ENCODE measurements at regions not wholly inside any gene's neighbourhood (a gene's known extent, or its start where the extent isn't known, plus 50 kb on each side); places are given as distances from the start of the nearest gene placed in this dataset.

DNA sequence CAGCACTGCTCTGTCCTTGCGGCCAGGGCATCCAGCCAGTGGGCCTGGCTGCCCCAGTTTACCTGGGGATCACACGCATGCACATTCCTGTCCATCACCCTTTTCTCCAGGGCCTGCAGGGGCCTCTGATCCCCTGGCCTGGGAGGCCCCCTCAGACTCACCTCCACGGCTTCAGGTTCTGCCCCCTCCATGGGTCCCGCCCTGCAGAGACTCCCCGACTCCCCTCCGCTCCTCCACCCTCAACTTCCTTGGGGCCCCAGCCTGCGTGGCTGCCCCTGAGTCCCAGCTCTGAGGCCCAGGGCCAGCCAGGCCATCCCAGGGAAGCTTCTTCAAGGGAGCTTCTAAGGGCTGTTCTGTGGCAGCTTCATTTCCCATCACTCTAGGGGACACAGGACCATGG lies 324.1 kb downstream of the TCERG1L start:
- Histone ChIP-seq H3K9me3 (ENCODE audit: low read depth) (no peaks in the 10 kb centered on the region), H3K4me2 (ENCODE audit: unreplicated experiment) (no peak overlapping the region), H3K4me1 (ENCODE audit: insufficient read depth) (no peaks in the 10 kb centered on the region), H3K27ac (no peak overlapping the region), H3K36me3 (ENCODE audit: low read depth) (no peaks in the 10 kb centered on the region), H3F3A (ENCODE audit: insufficient read depth) (no peaks in the 10 kb centered on the region), H2AFZ (no peak overlapping the region), H4K20me1 (ENCODE audit: insufficient read depth) (no peaks in the 10 kb centered on the region), H3K27me3 (replicated peaks; ENCODE audit: insufficient read depth) (no peaks in the 10 kb centered on the region), H3K9me2 (ENCODE audit: insufficient read depth) (no peaks in the 10 kb centered on the region), H3K4me3 (no peak overlapping the region), H3K79me2 (ENCODE audit: insufficient read depth) (no peaks in the 10 kb centered on the region), H3K9ac (no peak overlapping the region)
- TF ChIP-seq EZH2phosphoT487 (IDR thresholded peaks at IDR 0.05; ENCODE audit: insufficient read depth, low read depth) (no peak), EZH2 (IDR thresholded peaks at IDR 0.05; ENCODE audit: insufficient read depth, poor library complexity, severe bottlenecking) (no peak)
- in situ Hi-C loops (cut with MboI): no loop called here
- DNase-seq: no peak
- 23 to 38% methylated on average over 7 of the region's 7 CpGs for WGBS, 2 experiments (ENCODE audit: low coverage in 1 of 2, low lambda C conversion rate in 2 of 2, missing lambda C conversion rate in 2 of 2)

DNA sequence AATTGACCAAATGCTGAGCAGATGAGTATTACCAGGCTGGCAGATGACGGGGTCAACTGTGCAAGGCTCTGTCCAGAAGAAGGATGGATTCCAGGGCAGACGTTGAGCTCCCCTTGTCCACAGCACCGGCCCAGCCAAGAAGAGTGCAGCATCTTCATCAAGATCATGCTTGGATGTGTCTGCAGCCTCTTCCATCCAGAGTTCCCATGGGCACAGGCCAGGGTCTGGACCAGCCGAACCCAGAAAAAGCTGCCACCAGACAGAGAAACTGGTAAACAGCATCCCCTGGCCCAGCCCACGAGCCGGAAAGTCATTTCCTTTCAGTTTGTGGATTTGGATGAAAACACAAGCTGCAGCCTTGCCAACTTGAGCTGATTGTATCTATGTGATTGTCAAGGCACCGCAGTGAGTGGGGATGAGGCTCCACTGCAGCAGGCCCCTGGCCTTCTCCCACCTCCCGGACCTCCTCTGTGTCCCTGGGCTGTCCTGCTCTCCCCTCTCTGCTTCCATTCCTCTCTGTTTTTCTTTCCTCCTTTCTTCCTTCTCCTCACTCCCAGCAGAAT lies 321.8 kb downstream of the TCERG1L start:
- Histone ChIP-seq H4K20me1 (ENCODE audit: insufficient read depth) (no peaks in the 10 kb centered on the region), H3K27me3 (replicated peaks; ENCODE audit: insufficient read depth) (no peaks in the 10 kb centered on the region), H3K4me3 (no peak overlapping the region), H3K27ac (no peak overlapping the region), H3K9me2 (ENCODE audit: insufficient read depth) (no peaks in the 10 kb centered on the region), H3K4me2 (ENCODE audit: unreplicated experiment) (no peak overlapping the region), H3K4me1 (ENCODE audit: insufficient read depth) (no peaks in the 10 kb centered on the region), H3K36me3 (ENCODE audit: low read depth) (no peaks in the 10 kb centered on the region), H3K79me2 (ENCODE audit: insufficient read depth) (no peaks in the 10 kb centered on the region), H2AFZ (no peak overlapping the region), H3K9ac (no peak overlapping the region), H3K9me3 (ENCODE audit: low read depth) (no peaks in the 10 kb centered on the region), H3F3A (ENCODE audit: insufficient read depth) (no peaks in the 10 kb centered on the region)
- DNase-seq: no peak
- 3 to 4% methylated on average over 8 of the region's 8 CpGs for WGBS, 2 experiments (ENCODE audit: low coverage in 1 of 2, low lambda C conversion rate in 2 of 2, missing lambda C conversion rate in 2 of 2)
- TF ChIP-seq EZH2phosphoT487 (IDR thresholded peaks at IDR 0.05; ENCODE audit: insufficient read depth, low read depth) (no peak), EZH2 (IDR thresholded peaks at IDR 0.05; ENCODE audit: insufficient read depth, poor library complexity, severe bottlenecking) (no peak)
- in situ Hi-C loops (cut with MboI): no loop called here

- H4K20me1 ChIP-seq (ENCODE audit: insufficient read depth): no peaks in the 10 kb centered on the region
- H3K9me2 ChIP-seq (ENCODE audit: insufficient read depth): no peaks in the 10 kb centered on the region
- no peaks in the 10 kb centered on the region for H3F3A ChIP-seq (ENCODE audit: insufficient read depth)
- H2AFZ ChIP-seq: no peak overlapping the region
- in situ Hi-C loops (cut with MboI): no loop called here
- H3K9ac ChIP-seq: no peak overlapping the region
- no peaks in the 10 kb centered on the region for H3K36me3 ChIP-seq (ENCODE audit: low read depth)
- H3K4me3 ChIP-seq: no peak overlapping the region
- TF ChIP-seq EZH2phosphoT487 (IDR thresholded peaks at IDR 0.05; ENCODE audit: insufficient read depth, low read depth): no peak
- no peak for TF ChIP-seq EZH2 (IDR thresholded peaks at IDR 0.05; ENCODE audit: insufficient read depth, poor library complexity, severe bottlenecking)
- H3K4me2 ChIP-seq (ENCODE audit: unreplicated experiment): no peak overlapping the region
- no peaks in the 10 kb centered on the region for H3K79me2 ChIP-seq (ENCODE audit: insufficient read depth)
- no peak for DNase-seq
- no peak overlapping the region for H3K27ac ChIP-seq
- 8% methylated on average over 9 of the region's 9 CpGs for WGBS, 2 experiments (ENCODE audit: low coverage in 1 of 2, low lambda C conversion rate in 2 of 2, missing lambda C conversion rate in 2 of 2)
- no peaks in the 10 kb centered on the region for H3K9me3 ChIP-seq (ENCODE audit: low read depth)
- H3K27me3 ChIP-seq (replicated peaks; ENCODE audit: insufficient read depth): no peaks in the 10 kb centered on the region
- H3K4me1 ChIP-seq (ENCODE audit: insufficient read depth): no peaks in the 10 kb centered on the region
Observed at GRCh38 chr10:130990486-130990885, 321.0 kb downstream of the TCERG1L start.

DNA sequence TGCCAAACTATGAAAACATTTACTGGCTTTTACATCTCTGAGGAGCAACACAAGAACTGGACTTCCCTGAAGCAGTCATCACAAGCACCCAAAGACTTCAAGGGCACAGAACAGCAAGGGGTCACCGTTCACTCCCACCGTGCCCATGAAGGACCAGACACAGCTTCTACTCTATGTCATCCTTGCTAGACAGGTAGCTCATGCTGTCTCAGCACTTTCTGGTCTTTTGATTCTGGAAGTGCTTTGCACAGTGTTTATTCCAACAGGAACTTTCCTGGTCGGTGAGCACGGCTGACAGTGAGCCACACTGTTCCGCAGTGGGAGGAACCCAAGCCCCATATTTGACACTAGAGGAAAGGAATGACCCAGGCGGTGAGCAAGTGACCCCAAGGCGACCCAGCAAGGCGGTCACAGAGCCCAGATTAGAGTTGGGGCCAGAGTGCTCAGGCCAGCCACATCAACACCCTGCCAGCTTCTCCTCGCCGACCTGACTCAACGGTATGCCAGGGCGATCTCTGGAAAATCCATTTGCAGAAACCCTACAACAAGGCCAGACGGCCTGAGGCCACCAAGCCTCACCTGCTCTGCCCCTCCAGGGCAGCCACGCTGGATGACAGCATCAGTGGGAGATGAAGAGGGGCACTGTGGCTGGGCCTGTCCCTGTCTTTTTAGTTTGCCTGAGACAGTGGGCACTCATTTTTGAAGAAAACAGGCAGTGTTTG lies 318.6 kb downstream of the TCERG1L start:
- Histone ChIP-seq H3K36me3 (ENCODE audit: low read depth) (no peaks in the 10 kb centered on the region), H4K20me1 (ENCODE audit: insufficient read depth) (no peaks in the 10 kb centered on the region), H3K4me3 (no peak overlapping the region), H3K9me3 (ENCODE audit: low read depth) (no peaks in the 10 kb centered on the region), H2AFZ (no peak overlapping the region), H3K4me2 (ENCODE audit: unreplicated experiment) (no peak overlapping the region), H3K9me2 (ENCODE audit: insufficient read depth) (no peaks in the 10 kb centered on the region), H3K4me1 (ENCODE audit: insufficient read depth) (no peaks in the 10 kb centered on the region), H3K9ac (no peak overlapping the region), H3K27me3 (replicated peaks; ENCODE audit: insufficient read depth) (no peaks in the 10 kb centered on the region), H3K79me2 (ENCODE audit: insufficient read depth) (no peaks in the 10 kb centered on the region), H3K27ac (no peak overlapping the region), H3F3A (ENCODE audit: insufficient read depth) (no peaks in the 10 kb centered on the region)
- in situ Hi-C loops (cut with MboI): no loop called here
- WGBS, 2 experiments (ENCODE audit: low coverage in 1 of 2, low lambda C conversion rate in 2 of 2, missing lambda C conversion rate in 2 of 2): 37% methylated on average over 14 of the region's 14 CpGs
- DNase-seq: no peak
- TF ChIP-seq EZH2phosphoT487 (IDR thresholded peaks at IDR 0.05; ENCODE audit: insufficient read depth, low read depth) (no peak), EZH2 (IDR thresholded peaks at IDR 0.05; ENCODE audit: insufficient read depth, poor library complexity, severe bottlenecking) (no peak)

Measured in GM23248 (cell line).